Cardiac muscle cell (in vitro differentiated cells and primary cell): ENCODE measurements at regions not wholly inside any gene's neighbourhood (a gene's known extent, or its start where the extent isn't known, plus 50 kb on each side); places are given as distances from the start of the nearest gene placed in this dataset.
A peak's percentile ranks its signal among the peaks of the same experiment; 100 is the strongest.
"Not testable (repeated sequence)": the region's sequence is repeated elsewhere in the genome, so short reads cannot be mapped to it uniquely, and the experiment has no call there.

Experiments
- DNase-seq, 2 donors: peaks; one replicate each; pipeline versions ENCODE4 v3.0.0 to v3.0.0-alpha.2; 2010 to 2017; ENCODE audit warnings: low read depth in 1 of 2, low spot score in 1 of 2
- H3K27ac ChIP-seq: fragments of 200-600 bp; sonication (generic); 2 replicates; pipeline ENCODE4 v1.5.1; 2016
- H3K27me3 ChIP-seq: fragments of 200-600 bp; sonication (generic); 2 replicates; pipeline ENCODE4 v1.6.0; 2016; ENCODE audit warnings: control low read depth
- H3K36me3 ChIP-seq: fragments of 200-600 bp; sonication (generic); 2 replicates; pipeline ENCODE4 v1.5.1; 2016; ENCODE audit warnings: control low read depth
- H3K4me1 ChIP-seq: fragments of 200-600 bp; sonication (generic); 2 replicates; pipeline ENCODE4 v1.8.1; 2017; ENCODE audit warnings: low read depth, mild to moderate bottlenecking, mixed run types
- H3K4me3 ChIP-seq: fragments of 200-600 bp; sonication (generic); 2 replicates; pipeline ENCODE4 v1.5.1; 2016; ENCODE audit warnings: mild to moderate bottlenecking
- H3K9me3 ChIP-seq: fragments of 200-600 bp; sonication (generic); 2 replicates; pipeline ENCODE4 v1.5.1; 2017; ENCODE audit warnings: low read depth, mild to moderate bottlenecking, control low read depth
- TF ChIP-seq, protein P1 (sequence below): IDR thresholded peaks from 2 replicates; pipeline ENCODE4 v1.5.1; 2012; ENCODE audit warnings: low read depth, mild to moderate bottlenecking, low read length

DNA sequence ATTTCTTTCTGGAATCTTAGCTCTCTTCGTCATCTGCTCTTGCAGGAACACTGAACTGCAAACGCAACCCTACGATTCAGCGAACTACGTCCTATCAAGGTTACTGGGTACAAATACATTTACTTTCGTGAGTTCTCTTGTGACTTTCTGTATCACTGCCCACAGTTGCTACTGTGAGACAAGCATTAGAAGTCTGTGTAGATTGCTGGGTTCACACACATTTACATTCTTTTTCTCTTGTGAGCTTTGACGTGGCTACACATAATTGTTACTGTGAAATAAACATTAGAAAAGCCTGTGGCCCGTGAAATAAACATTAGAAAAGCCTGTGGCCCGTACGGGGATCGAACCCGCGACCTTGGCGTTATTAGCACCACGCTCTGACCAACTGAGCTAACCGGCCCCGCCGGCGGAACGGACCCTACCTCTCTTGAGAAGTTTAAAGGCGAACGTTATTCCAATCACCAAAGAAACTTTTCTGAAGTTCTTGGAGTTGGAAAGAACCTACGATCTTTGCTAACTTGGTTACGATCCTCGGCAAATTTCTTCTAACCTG lies 61.2 kb upstream of the ZNF322 start:
- not testable (repeated sequence) for H3K4me1 ChIP-seq, H3K27me3 ChIP-seq, H3K4me3 ChIP-seq, DNase-seq, H3K36me3 ChIP-seq, H3K9me3 ChIP-seq, H3K27ac ChIP-seq

DNA sequence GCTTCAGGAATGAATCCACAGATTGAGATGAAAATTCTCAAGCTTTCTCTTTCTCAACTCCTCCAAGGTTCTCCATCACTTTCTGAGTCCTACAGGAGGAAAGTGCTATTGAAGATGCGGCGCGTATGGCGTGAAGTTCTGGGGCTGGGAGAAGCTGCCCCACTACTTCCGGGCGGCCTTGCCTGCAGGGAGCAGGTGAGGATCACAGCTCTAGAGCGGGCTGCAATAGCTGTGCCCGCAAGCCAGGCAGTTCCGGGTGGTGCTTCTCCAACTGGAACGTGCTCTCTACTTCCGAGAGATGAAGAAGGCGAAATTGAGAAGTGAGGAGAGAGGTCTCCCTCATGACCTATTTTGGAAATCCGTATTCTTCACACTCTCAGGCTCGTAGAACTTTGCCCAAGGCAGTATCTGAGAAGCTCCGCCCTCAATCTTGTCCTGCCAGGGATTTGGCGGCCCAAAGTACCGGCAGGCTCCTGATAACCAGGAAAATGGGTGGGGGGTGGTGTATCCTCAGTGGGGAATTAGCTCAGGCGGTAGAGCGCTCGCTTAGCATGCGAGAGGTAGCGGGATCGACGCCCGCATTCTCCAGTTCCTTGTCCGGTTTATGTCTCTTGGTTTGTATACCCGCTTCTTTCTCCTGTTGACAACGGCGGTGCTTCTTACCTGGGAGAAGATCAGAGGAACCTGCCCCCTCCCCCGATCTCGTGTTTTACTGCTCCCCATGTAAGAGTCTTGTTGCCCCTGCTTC lies 70.6 kb upstream of the ZNF322 start:
- H3K9me3 ChIP-seq, H3K27ac ChIP-seq, H3K27me3 ChIP-seq, H3K36me3 ChIP-seq, DNase-seq, H3K4me1 ChIP-seq, H3K4me3 ChIP-seq: not testable (repeated sequence)

DNA sequence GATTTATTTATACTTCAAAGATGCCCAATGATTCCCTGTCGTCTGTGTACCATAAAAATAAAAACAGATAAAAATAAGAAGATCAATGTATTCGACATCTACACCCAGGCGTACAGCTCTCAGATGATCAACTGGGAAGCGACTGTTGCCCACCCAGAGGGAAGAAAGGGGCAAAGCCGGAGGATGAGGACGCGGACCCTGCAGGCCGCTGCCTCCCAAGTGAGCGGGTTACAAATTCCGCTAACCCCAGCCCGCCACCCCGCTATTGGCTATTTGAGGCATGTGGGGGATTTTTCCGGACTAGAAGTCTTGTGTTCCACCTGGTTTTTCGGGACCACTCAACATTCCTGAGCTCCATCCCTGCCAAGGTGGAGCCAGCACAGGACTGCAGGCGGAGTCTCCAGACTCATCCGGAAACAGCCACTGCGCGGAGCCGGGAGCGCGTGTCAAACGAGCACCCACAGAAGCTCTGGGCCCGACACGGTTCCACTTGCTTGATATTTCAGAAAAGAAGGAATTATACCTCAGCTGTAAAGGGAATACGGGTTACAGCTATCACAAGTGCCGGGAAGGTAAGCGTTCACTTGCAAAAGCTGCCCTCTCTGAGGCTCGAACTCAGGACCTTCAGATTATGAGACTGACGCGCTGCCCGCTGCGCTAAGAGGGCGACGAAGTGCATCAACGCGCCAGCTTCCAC lies 75.4 kb upstream of the ZNF322 start:
- not testable (repeated sequence) for H3K9me3 ChIP-seq

DNA sequence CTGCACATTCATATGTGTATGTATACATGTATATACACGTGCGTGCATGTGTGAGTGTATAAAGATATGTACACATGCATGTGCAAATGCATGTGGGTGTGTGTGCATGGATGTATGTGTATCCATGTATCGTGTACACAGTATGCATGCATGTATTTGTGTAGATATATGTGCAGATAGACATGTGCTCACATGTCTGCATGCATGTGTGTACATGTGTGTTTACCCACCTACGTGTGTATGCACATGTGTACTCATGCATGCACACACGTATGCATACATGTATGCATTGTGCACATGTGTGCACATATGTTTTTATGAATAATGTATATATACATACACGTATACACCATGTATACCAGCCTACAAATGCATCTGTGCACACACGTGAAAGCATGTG lies 80.3 kb upstream of the ZNF322 start:
- H3K36me3 ChIP-seq = no peaks in the 10 kb centered on the region
- no peaks in the 10 kb centered on the region for H3K9me3 ChIP-seq
- TF ChIP-seq, protein P1, sequence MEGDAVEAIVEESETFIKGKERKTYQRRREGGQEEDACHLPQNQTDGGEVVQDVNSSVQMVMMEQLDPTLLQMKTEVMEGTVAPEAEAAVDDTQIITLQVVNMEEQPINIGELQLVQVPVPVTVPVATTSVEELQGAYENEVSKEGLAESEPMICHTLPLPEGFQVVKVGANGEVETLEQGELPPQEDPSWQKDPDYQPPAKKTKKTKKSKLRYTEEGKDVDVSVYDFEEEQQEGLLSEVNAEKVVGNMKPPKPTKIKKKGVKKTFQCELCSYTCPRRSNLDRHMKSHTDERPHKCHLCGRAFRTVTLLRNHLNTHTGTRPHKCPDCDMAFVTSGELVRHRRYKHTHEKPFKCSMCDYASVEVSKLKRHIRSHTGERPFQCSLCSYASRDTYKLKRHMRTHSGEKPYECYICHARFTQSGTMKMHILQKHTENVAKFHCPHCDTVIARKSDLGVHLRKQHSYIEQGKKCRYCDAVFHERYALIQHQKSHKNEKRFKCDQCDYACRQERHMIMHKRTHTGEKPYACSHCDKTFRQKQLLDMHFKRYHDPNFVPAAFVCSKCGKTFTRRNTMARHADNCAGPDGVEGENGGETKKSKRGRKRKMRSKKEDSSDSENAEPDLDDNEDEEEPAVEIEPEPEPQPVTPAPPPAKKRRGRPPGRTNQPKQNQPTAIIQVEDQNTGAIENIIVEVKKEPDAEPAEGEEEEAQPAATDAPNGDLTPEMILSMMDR = no peak
- peaks cover 29% of the 10 kb centered on the region for H3K27me3 ChIP-seq
- no peak for DNase-seq
- peaks cover 7% of the 10 kb centered on the region for H3K4me1 ChIP-seq
- no peak overlapping the region for H3K4me3 ChIP-seq
- H3K27ac ChIP-seq = no peak overlapping the region

More for the DNA sequence above, 75.4 kb upstream of the ZNF322 start:
- not testable (repeated sequence) for H3K36me3 ChIP-seq, DNase-seq, H3K4me3 ChIP-seq, H3K4me1 ChIP-seq, H3K27me3 ChIP-seq, H3K27ac ChIP-seq

DNA sequence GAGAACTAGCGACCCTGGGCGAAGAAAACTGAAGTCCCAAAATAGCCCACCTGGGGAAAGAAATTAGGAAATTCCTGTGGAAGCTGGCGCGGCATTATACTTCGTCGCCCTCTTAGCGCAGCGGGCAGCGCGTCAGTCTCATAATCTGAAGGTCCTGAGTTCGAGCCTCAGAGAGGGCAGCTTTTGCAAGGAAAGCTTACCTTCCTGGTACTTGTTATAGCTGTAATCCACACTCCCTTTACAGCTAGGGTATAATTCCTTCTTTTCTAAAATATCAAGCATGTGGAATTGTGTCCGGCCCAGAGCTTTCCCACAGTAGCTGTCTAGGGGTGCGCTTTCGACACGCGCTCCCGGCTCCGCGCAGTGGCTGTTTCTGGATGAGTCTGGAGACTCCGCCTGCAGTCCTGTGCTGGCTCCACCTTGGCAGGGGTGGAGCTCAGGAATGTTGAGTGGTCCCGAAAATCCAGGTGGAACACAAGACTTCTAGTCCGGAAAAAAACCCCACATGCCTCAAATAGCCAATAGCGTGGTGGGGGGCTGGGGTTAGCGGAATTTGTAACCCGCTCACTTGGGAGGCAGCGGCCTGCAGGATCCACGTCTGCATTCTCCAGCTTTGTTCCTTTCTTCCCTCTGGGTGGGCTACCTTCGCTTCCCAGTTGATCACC lies 83.7 kb upstream of the ZNF322 start:
- Histone ChIP-seq H3K27me3 (peaks cover 44% of the 10 kb centered on the region), H3K36me3 (no peaks in the 10 kb centered on the region), H3K4me3 (peak overlapping the region; percentile 30), H3K27ac (no peak overlapping the region), H3K4me1 (peaks cover 7% of the 10 kb centered on the region), H3K9me3 (no peaks in the 10 kb centered on the region)
- peak; percentile 10 to 53 for DNase-seq
- TF ChIP-seq, protein P1 = no peak

DNA sequence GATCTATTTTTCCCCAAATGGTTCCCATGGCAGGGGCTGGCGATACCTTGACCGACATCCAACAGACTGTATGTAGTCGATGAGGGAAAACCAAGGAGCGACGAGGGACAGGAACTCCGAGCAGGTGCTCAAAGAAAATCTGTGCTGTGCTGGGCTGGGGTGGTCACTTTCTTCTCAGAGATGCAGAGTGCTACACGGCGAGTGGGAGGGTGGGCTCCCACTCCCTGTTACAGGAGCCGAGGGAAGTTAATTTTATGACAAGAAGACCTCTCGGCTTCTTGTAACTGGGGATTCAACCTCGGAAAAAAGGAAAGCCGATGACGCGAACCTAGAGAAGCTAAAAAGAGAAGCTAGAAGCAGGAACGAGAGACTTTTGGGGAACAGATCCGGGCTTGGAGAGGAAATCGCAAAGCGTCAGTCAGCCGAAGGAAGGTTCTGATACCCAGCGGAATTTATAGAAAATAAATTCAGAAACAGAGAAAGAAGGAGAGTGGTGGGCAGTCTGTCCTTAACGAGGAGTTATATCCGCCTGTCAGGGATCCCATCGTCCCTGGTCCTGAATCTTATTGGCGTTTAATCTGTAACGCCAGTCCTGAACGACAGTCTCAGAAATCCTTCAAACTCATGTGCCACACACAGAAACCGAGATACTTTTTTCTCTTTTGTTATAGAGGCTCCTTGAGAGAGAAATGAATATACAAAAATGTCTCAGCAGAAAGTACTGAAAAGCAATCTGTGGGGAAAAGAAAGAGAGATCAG lies 84.6 kb upstream of the ZNF322 start:
- H3K9me3 ChIP-seq = no peaks in the 10 kb centered on the region
- peaks cover 7% of the 10 kb centered on the region for H3K4me1 ChIP-seq
- H3K36me3 ChIP-seq = no peaks in the 10 kb centered on the region
- peak overlapping the region; percentile 30 for H3K4me3 ChIP-seq
- no peak for DNase-seq
- H3K27me3 ChIP-seq = peaks cover 50% of the 10 kb centered on the region
- TF ChIP-seq, protein P1 = no peak
- H3K27ac ChIP-seq = no peak overlapping the region

DNA sequence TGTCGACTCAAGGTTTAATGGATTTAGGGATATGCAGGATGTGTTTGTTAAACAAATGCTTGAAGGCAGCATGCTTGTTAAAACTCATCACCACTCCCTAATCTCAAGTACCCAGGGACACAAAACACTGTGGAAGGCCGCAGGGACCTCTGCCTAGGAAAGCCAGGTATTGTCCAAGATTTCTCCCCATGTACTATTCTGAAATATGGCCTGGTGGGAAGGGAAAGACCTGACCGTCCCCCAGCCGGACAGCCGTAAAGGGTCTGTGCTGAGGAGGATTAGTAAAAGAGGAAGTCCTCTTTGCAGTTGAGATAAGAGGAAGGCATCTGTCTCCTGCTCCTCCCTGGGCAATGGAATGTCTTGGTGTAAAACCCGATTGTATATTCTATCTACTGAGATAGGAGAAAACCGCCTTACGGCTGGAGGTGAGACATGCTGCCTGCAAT lies 85.3 kb upstream of the ZNF322 start:
- not testable (repeated sequence) for H3K36me3 ChIP-seq, H3K9me3 ChIP-seq, H3K4me3 ChIP-seq, DNase-seq, H3K4me1 ChIP-seq, H3K27ac ChIP-seq
- peaks cover 58% of the 10 kb centered on the region for H3K27me3 ChIP-seq

DNA sequence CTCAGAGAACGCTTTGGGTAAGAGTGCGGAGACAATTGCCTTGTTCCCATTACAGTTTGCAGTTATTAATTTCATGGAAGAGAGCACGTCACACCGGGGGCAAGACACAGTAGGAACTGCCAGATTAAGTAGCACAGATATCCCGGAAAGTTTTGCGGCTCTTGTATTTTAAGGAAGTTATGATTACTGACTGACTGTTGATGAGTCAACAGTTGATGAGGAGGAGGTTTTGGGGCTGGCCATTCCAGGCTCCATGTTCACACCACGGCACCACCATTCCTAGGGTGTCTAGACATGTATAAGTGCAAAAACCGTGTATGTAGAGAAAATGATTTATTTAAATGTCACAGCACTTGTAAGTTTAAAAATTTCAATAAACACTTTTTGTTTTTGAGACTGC lies 86.4 kb upstream of the ZNF322 start:
- peaks cover 66% of the 10 kb centered on the region for H3K27me3 ChIP-seq
- H3K4me3 ChIP-seq, H3K9me3 ChIP-seq, H3K27ac ChIP-seq, H3K4me1 ChIP-seq, DNase-seq, H3K36me3 ChIP-seq: not testable (repeated sequence)

DNA sequence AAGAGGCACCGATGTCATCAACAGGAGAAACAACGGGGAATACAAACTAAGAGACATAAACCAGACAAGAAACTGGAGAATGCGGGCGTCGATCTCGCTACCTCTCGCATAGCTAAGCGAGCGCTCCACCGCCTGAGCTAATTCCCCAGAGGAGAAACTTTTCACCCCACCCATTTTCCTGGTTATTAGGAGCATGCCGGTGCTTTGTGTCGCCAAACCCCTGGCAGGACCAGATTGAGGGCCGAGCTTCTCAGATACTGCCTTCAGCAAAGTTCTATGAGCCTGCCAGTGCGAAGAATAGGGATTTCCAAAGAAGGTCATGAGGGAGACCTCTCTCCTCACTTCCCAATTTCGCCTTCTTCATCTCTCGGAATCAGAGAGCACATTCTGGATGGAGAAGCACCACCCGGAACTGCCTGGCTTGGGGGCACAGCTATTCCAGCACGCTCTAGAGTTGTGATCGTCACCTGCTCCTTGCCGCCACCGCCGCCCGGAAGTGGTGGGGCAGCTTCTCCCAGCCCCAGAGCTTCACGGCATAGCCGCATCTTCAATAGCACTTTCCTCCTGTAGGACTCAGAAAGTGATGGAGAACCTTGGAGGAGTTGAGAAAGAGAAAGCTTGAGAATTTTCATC lies 89.7 kb upstream of the ZNF322 start:
- not testable (repeated sequence) for H3K4me3 ChIP-seq, H3K36me3 ChIP-seq, H3K4me1 ChIP-seq, H3K27ac ChIP-seq, H3K9me3 ChIP-seq, DNase-seq
- H3K27me3 ChIP-seq = peaks cover 54% of the 10 kb centered on the region
